ENCODE measurements at regions not wholly inside any gene's neighbourhood (a gene's known extent, or its start where the extent isn't known, plus 50 kb on each side); places are given as distances from the start of the nearest gene placed in this dataset.

- TF ChIP-seq TAF1 (IDR thresholded peaks at IDR 0.05; ENCODE audit: borderline replicate concordance, insufficient read depth, low read length) = no peak
Observed at GRCh38 chr15:95416576-95416975, 913.9 kb upstream of the NR2F2 start.

- TF ChIP-seq REST (IDR thresholded peaks at IDR 0.05; ENCODE audit: insufficient read depth in 1 of 2, low read depth in 2 of 2, low read length in 2 of 2) = no peak
- no peak for TF ChIP-seq TAF1 (IDR thresholded peaks at IDR 0.05; ENCODE audit: borderline replicate concordance, insufficient read depth, low read length)
- no peak for TF ChIP-seq FOXP2 (optimal IDR thresholded peaks at IDR 0.05; ENCODE audit: borderline replicate concordance, extremely low read depth, extremely low read length, insufficient read depth)
- TF ChIP-seq SIN3A (IDR thresholded peaks at IDR 0.05; ENCODE audit: borderline replicate concordance, insufficient read depth, low read length) = no peak
- TF ChIP-seq POLR2AphosphoS5 (IDR thresholded peaks at IDR 0.05; ENCODE audit: low read depth, low read length) = no peak
Observed at GRCh38 chr15:95417761-95418160, 912.7 kb upstream of the NR2F2 start.

- TF ChIP-seq POLR2AphosphoS5 (IDR thresholded peaks at IDR 0.05; ENCODE audit: low read depth, low read length) = no peak
- TF ChIP-seq FOXP2 (optimal IDR thresholded peaks at IDR 0.05; ENCODE audit: borderline replicate concordance, extremely low read depth, extremely low read length, insufficient read depth) = no peak
- TF ChIP-seq TAF1 (IDR thresholded peaks at IDR 0.05; ENCODE audit: borderline replicate concordance, insufficient read depth, low read length) = no peak
- no peak for TF ChIP-seq SIN3A (IDR thresholded peaks at IDR 0.05; ENCODE audit: borderline replicate concordance, insufficient read depth, low read length)
- no peak for TF ChIP-seq REST (IDR thresholded peaks at IDR 0.05; ENCODE audit: insufficient read depth in 1 of 2, low read depth in 2 of 2, low read length in 2 of 2)
Observed at GRCh38 chr15:95422255-95422654, 908.2 kb upstream of the NR2F2 start.

- TF ChIP-seq REST (IDR thresholded peaks at IDR 0.05; ENCODE audit: insufficient read depth in 1 of 2, low read depth in 2 of 2, low read length in 2 of 2) (no peak), FOXP2 (optimal IDR thresholded peaks at IDR 0.05; ENCODE audit: borderline replicate concordance, extremely low read depth, extremely low read length, insufficient read depth) (no peak), SIN3A (IDR thresholded peaks at IDR 0.05; ENCODE audit: borderline replicate concordance, insufficient read depth, low read length) (no peak), POLR2AphosphoS5 (IDR thresholded peaks at IDR 0.05; ENCODE audit: low read depth, low read length) (no peak), TAF1 (IDR thresholded peaks at IDR 0.05; ENCODE audit: borderline replicate concordance, insufficient read depth, low read length) (no peak)
Observed at GRCh38 chr15:95425859-95426258, 904.6 kb upstream of the NR2F2 start.

GRCh38 chr15:95429345-95429744 is 901.2 kb upstream of the NR2F2 start:
- TF ChIP-seq TAF1 (IDR thresholded peaks at IDR 0.05; ENCODE audit: borderline replicate concordance, insufficient read depth, low read length) = no peak
- no peak for TF ChIP-seq REST (IDR thresholded peaks at IDR 0.05; ENCODE audit: insufficient read depth in 1 of 2, low read depth in 2 of 2, low read length in 2 of 2)
- no peak for TF ChIP-seq FOXP2 (optimal IDR thresholded peaks at IDR 0.05; ENCODE audit: borderline replicate concordance, extremely low read depth, extremely low read length, insufficient read depth)

All from PFSK-1 (cell line).